Neural cell (in vitro differentiated cells): ENCODE measurements at regions not wholly inside any gene's neighbourhood (a gene's known extent, or its start where the extent isn't known, plus 50 kb on each side); places are given as distances from the start of the nearest gene placed in this dataset.

ENCODE experiments used
- EP300 ChIP-seq: fragments of 450-650 bp; conservative IDR thresholded peaks from 2 replicates; pipeline ENCODE4 v1.6.1; 2014; ENCODE audit warnings: antibody characterized with exemption, mild to moderate bottlenecking, moderate library complexity; ENCODE audit not compliant: poor library complexity, severe bottlenecking
- EZH2 ChIP-seq: fragments of 200-600, 300-800 bp; shearing (Covaris generic), sonication (generic); IDR thresholded peaks from 2 replicates; pipeline ENCODE4 v1.6.1; 2014; ENCODE audit warnings: antibody characterized with exemption, low read length, borderline replicate concordance, mild to moderate bottlenecking; ENCODE audit not compliant: insufficient read depth, poor library complexity, severe bottlenecking
- POLR2AphosphoS5 ChIP-seq: IDR thresholded peaks from 2 replicates; pipeline ENCODE4 v1.6.1; 2012
- TF ChIP-seq, protein P1 (sequence below): fragments of 450-650 bp; IDR thresholded peaks from 2 replicates; pipeline ENCODE4 v1.5.1; 2014; ENCODE audit warnings: antibody characterized with exemption, mild to moderate bottlenecking, moderate library complexity; ENCODE audit not compliant: poor library complexity, severe bottlenecking

DNA sequence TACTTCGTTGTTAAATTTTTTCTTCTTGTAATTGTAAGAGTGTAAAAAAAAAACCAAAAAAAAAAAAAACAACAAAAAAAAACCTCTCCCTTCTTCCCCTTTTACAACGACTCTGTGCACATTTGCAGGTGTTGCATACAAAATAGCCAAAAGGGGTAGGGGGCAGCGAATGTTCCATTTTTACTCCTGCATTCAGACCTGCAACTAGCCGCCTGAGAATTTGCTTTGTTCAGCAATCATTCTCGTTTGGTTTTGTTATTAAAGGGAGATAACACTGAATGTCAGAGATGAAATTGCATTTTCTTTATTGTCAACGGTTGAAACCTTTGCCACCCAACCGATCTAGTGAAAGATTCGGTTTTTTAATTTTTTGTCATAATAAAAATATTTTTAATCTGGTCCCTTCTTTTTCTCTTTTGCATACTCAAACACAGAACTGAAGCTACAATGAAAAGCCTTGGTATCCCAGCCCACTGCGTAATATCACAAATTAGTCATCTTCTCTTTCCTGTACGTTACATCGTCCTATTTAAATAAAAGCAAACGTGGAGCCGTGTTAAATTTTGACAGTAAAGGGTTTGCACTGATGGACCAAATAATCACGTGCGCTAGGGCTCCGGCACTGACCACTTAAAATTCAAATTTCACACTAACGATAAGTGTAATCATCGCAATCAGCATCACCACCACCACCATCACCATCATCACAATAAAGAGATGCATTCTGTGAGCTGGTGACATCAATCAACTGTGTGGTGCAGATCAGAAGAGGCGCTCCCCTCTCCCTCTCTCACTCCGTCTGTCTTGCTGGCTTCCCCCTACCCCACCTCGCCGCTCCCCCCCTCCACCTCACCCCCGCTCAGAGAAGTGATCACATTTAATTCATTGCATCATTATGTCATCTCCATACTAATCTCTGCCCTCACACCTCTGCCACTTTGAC, 406.2 kb upstream of the PSMD7 start:
- no peak for TF ChIP-seq EP300
- TF ChIP-seq, protein P1, sequence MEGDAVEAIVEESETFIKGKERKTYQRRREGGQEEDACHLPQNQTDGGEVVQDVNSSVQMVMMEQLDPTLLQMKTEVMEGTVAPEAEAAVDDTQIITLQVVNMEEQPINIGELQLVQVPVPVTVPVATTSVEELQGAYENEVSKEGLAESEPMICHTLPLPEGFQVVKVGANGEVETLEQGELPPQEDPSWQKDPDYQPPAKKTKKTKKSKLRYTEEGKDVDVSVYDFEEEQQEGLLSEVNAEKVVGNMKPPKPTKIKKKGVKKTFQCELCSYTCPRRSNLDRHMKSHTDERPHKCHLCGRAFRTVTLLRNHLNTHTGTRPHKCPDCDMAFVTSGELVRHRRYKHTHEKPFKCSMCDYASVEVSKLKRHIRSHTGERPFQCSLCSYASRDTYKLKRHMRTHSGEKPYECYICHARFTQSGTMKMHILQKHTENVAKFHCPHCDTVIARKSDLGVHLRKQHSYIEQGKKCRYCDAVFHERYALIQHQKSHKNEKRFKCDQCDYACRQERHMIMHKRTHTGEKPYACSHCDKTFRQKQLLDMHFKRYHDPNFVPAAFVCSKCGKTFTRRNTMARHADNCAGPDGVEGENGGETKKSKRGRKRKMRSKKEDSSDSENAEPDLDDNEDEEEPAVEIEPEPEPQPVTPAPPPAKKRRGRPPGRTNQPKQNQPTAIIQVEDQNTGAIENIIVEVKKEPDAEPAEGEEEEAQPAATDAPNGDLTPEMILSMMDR, result no peak
- TF ChIP-seq EZH2, result no peak
- TF ChIP-seq POLR2AphosphoS5, result peak; percentile 68
